DMS 273 (cell line): ENCODE measurements at regions not wholly inside any gene's neighbourhood (a gene's known extent, or its start where the extent isn't known, plus 50 kb on each side); places are given as distances from the start of the nearest gene placed in this dataset.
A peak's percentile ranks its signal among the peaks of the same experiment; 100 is the strongest.

ENCODE experiments used
- DNase-seq: peaks from one replicate; lab custom pipeline; 2025; ENCODE audit not compliant: unreplicated experiment; lab: John Stamatoyannopoulos, UW

- DNase-seq = no peak
Observed at GRCh38 chr2:12795851-12796250, 79.1 kb downstream of the TRIB2 start.

DNA sequence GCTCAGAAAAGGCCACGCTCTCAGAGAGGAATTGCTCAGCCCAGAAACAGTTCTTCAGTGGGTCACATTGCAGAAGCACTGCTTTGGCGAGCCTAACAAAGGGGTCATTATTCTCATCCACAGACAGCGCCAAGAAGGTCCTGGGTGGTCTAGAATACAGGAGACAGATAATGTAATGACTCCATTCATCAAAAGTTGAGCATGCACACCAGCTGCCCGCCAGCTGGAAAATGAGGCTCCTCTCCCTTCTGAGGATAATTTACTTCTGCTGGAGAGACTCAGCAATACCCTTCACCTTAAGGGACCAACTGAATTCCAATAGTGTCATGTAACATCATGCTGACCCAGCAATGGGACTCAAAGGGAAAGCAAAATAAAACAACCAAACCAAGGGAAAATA, 79.9 kb downstream of the TRIB2 start:
- DNase-seq = no peak

GRCh38 chr2:12797815-12798214, 81.1 kb downstream of the TRIB2 start:
- DNase-seq = no peak

DNA sequence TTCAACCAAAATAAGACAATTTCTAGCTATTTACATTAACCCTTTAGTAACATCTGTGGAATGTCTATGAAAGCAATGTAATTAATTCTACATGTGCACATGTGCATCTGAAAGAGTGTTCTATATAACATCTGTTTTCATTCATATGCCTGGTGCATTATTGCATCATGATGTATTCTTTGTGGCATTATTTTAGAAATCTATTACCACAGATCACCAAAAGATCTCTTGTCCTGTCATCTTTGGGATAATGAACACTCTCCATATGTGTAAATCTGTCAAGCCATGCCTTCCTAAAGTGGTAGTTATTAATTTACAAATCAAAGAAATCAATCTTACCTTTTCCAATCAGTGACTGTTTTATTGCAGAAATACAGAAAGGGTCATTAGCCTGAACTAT, 86.9 kb downstream of the TRIB2 start:
- no peak for DNase-seq

- no peak for DNase-seq
Observed at GRCh38 chr2:12804091-12804856, 87.5 kb downstream of the TRIB2 start.

- no peak for DNase-seq
Observed at GRCh38 chr2:12805033-12805432, 88.3 kb downstream of the TRIB2 start.

DNA sequence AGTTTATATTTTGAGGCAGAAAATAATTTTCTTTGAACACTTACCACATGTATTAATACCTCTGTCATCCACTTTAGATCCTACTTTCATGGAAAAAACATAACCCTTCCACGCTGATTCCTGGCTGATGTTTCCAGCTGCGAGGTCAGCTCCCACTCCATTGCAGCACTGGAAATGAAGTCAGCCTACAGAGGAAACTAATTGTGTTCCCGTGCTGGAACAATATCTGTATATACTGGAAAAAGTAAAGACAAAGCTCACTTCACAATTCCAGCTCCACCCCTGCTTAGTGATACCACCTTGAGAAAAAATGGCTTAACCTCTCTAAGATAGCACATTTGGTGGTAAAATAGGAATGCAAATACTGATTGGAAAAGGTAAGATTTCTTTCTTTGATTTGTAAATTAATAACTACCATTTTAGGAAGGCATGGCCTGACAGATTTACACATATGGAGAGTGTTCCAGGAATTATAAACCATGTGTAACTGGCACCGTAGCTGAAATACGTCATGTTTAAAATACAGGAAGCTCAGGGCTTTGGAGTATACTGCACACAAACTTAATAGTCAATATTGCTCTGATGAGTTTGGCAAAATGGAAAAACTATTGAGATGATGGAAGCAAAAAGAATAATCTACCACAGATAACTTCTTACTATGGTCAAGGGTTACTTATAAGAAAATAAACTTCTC, 90.0 kb downstream of the TRIB2 start:
- DNase-seq = no peak

- no peak for DNase-seq
Observed at GRCh38 chr2:12807907-12808810, 91.4 kb downstream of the TRIB2 start.

GRCh38 chr2:12809526-12809925, 92.8 kb downstream of the TRIB2 start:
- no peak for DNase-seq

- no peak for DNase-seq
Observed at GRCh38 chr2:12811916-12812315, 95.2 kb downstream of the TRIB2 start.

DNA sequence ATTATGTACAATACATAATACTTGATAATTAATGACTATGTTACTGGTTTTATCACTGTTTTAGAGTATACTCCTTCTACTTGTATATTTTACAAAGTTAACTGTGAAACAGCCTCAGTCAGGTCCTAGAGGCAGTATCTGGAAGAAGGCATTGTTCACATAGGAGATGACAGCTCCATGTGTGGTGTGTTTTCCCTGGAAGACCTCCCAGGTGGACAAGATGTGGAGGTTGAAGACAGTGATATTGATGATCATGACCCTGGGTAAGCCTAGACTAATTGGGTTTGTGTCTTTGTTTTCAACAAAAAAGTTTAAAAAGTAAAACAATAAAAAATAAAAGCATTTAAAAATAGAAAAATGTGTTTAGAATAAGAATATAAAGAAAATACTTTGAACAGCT, 96.4 kb downstream of the TRIB2 start:
- no peak for DNase-seq

- DNase-seq = no peak
Observed at GRCh38 chr2:12816379-12817306, 99.9 kb downstream of the TRIB2 start.

GRCh38 chr2:12817870-12818269, 101.1 kb downstream of the TRIB2 start:
- DNase-seq = no peak

GRCh38 chr2:12818416-12819102, 101.8 kb downstream of the TRIB2 start:
- DNase-seq = no peak

DNA sequence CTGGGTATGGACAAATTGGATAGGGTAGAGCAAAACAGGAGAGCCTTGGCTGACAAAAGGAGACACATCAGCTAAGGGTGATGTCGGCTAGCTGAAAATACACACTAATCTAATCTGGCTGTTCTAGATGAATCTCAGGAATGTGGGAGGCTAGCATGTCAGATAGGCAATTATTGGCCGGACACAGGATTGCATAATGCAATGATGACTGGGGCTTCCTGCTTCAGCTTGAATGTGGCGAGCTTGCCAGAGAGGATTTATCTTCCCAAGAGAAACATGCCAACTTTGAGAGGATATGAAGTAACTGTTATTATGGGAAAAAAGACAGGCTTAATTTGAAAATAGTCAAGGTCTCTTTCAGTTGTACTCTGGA, 102.4 kb downstream of the TRIB2 start:
- no peak for DNase-seq

DNA sequence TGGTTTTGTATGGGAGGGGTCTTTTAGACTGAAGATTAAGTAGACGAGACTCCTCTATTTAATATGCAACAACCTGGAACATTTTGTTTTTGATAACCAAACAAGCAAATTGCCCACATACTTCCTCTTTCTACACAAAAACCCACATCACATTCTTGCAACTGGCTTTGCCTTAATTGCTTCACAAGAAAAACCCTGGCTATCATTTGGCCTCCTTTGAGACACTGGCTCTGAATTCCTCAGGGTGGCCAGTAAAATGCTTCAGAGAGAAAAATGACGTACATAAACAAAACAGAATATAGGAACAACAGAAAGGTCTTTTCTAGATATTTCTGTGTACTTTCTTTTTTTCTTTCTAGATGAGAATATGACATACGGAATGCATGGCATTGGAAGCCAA, 103.0 kb downstream of the TRIB2 start:
- DNase-seq = no peak

- DNase-seq = no peak
Observed at GRCh38 chr2:12821656-12822055, 104.9 kb downstream of the TRIB2 start.

DNA sequence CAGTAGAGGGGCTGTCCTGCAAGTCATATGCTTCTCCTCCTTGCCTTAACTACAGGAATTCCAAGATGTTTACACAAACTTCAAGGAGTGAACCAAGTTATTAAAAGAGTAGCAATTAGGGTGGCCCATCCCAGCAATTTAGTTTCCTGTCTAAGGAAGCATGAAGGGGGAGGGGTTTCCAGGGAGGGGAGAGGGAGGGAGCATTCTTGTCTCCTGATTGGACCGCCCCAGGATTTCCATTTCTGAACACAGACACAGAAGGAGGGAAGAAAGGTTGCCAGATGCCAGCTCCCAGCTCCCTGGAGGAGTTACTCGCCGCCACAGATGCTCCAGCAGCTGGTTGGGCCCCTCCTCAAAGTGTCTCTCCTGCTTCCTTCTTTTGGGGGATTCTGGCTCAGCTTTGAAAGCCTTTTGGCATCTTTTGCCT, 107.6 kb downstream of the TRIB2 start:
- peak; percentile 87 for DNase-seq

- peak; percentile 41 for DNase-seq
Observed at GRCh38 chr2:12824778-12825379, 108.1 kb downstream of the TRIB2 start.

DNA sequence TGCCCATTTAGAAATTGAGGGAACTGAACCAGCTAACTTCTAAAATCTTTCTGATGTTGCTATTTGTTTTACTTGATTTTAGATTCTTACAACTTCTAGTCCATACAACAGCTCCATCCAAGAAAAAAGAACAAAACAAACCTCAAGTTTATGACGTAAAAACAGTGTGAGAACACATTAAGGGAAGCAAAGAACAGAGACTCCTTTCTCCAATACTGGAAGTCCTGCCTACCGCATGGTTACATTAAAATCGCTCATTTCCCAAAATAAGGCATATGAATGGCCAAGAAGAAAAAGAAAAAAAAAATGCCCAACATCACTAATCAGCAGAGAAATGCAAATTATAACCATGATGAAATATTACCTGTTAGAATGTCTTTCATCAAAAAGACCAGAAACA, 110.0 kb downstream of the TRIB2 start:
- DNase-seq = no peak
